Right lobe of liver (tissue), 4 donors: ENCODE measurements at regions not wholly inside any gene's neighbourhood (a gene's known extent, or its start where the extent isn't known, plus 50 kb on each side); places are given as distances from the start of the nearest gene placed in this dataset.

Experiments
- POLR2A ChIP-seq: fragments of 450-650 bp; IDR thresholded peaks from one replicate; pipeline ENCODE4 v1.6.1; 2017; ENCODE audit warnings: antibody characterized with exemption, mild to moderate bottlenecking
- TF ChIP-seq, protein P1 (sequence below), 4 donors: fragments of 200-600 bp in 3 of 4; fragments of 450-650 bp in 1 of 4; IDR thresholded peaks; one replicate each; pipeline versions ENCODE4 v1.5.1 to v1.8.0; 2016 to 2022; ENCODE audit warnings: antibody characterized with exemption in 4 of 4, mild to moderate bottlenecking in 2 of 4
- donor health status: DM: no; HTN: no; CAD: no.
- donor health status: DM: no; HTN: no; CAD: no.
- donor health status: DM: no; HTN: yes; CAD: no.

DNA sequence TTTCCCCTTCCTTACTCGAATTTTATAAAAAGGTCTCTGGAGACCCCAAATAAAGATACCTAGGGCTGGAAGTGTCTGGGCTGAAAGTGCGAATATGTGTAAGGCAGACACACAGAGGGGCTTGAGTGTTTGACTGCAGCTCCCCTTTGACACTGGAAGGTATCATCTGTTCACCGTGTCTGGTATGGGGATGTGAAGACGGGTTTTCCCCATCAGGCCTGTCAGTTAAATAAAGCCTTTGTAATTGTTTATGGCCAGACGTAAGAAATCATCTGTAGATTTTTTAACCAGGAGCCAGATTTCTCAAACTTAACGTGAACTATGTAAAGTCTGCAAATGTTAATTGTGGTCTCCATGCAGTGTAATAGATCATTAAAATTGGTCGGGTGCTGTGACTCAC, 1173.4 kb downstream of the AMY1C start:
- no peak for TF ChIP-seq POLR2A
- TF ChIP-seq, protein P1, sequence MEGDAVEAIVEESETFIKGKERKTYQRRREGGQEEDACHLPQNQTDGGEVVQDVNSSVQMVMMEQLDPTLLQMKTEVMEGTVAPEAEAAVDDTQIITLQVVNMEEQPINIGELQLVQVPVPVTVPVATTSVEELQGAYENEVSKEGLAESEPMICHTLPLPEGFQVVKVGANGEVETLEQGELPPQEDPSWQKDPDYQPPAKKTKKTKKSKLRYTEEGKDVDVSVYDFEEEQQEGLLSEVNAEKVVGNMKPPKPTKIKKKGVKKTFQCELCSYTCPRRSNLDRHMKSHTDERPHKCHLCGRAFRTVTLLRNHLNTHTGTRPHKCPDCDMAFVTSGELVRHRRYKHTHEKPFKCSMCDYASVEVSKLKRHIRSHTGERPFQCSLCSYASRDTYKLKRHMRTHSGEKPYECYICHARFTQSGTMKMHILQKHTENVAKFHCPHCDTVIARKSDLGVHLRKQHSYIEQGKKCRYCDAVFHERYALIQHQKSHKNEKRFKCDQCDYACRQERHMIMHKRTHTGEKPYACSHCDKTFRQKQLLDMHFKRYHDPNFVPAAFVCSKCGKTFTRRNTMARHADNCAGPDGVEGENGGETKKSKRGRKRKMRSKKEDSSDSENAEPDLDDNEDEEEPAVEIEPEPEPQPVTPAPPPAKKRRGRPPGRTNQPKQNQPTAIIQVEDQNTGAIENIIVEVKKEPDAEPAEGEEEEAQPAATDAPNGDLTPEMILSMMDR (IDR thresholded peaks at IDR 0.05): no peak
